Loucy (cell line): ENCODE measurements at regions not wholly inside any gene's neighbourhood (a gene's known extent, or its start where the extent isn't known, plus 50 kb on each side); places are given as distances from the start of the nearest gene placed in this dataset.

ENCODE experiments used
- H2AFZ ChIP-seq: fragments of 200-600 bp; sonication (generic); 2 replicates; pipeline ENCODE4 v1.6.0; 2016; ENCODE audit warnings: antibody characterized with exemption, mild to moderate bottlenecking, low read length, moderate library complexity
- H3F3A ChIP-seq: fragments of 200-600 bp; 2 replicates; pipeline ENCODE4 v1.6.0; 2016; ENCODE audit warnings: antibody characterized with exemption, low read depth, mild to moderate bottlenecking
- H3K27me3 ChIP-seq: fragments of 200-600 bp; sonication (generic); 2 replicates; pipeline ENCODE4 v1.6.1; 2014; ENCODE audit warnings: low read length, mild to moderate bottlenecking; ENCODE audit not compliant: insufficient read depth, poor library complexity, severe bottlenecking
- H3K36me3 ChIP-seq: fragments of 200-600 bp; sonication (generic); 2 replicates; pipeline ENCODE4 v1.6.1; 2016; ENCODE audit warnings: low read length; ENCODE audit not compliant: insufficient read depth
- H3K4me1 ChIP-seq: fragments of 200-600 bp; sonication (generic); 2 replicates; pipeline ENCODE4 v1.5.1; 2014; ENCODE audit warnings: low read length, mild to moderate bottlenecking; ENCODE audit not compliant: insufficient read depth, poor library complexity, severe bottlenecking
- H3K4me2 ChIP-seq: fragments of 200-600 bp; sonication (generic); 2 replicates; pipeline ENCODE4 v1.6.0; 2014; ENCODE audit warnings: antibody characterized with exemption, low read length, low read depth, mild to moderate bottlenecking; ENCODE audit not compliant: poor library complexity, severe bottlenecking
- H3K4me3 ChIP-seq: fragments of 200-600 bp; sonication (generic); 2 replicates; pipeline ENCODE4 v1.5.1; 2014; ENCODE audit warnings: low read length, mild to moderate bottlenecking, mixed read lengths; ENCODE audit not compliant: poor library complexity, severe bottlenecking
- H3K79me2 ChIP-seq: fragments of 200-600 bp; sonication (generic); 2 replicates; pipeline ENCODE4 v1.6.1; 2014; ENCODE audit warnings: low read length; ENCODE audit not compliant: insufficient read depth
- H3K9ac ChIP-seq: fragments of 200-600 bp; sonication (generic); 2 replicates; pipeline ENCODE4 v1.6.0; 2014; ENCODE audit warnings: mild to moderate bottlenecking, low read depth, low read length, moderate library complexity; ENCODE audit not compliant: poor library complexity, severe bottlenecking
- H3K9me2 ChIP-seq: fragments of 200-600 bp; sonication (generic); replicated peaks from 2 replicates; pipeline ENCODE4 v1.6.1; 2016; ENCODE audit warnings: low read depth, low read length, mixed read lengths
- H3K9me3 ChIP-seq: fragments of 200-600 bp; sonication (generic); 2 replicates; pipeline ENCODE4 v1.6.1; 2014; ENCODE audit warnings: mild to moderate bottlenecking, antibody characterized with exemption, low read length, low read depth; ENCODE audit not compliant: insufficient read depth
- H4K20me1 ChIP-seq: fragments of 200-600 bp; sonication (generic); 2 replicates; pipeline ENCODE4 v1.6.0; 2014; ENCODE audit warnings: antibody characterized with exemption, low read length, mild to moderate bottlenecking; ENCODE audit not compliant: insufficient read depth, poor library complexity, severe bottlenecking
- EZH2phosphoT487 ChIP-seq: fragments of 200-600 bp; IDR thresholded peaks from 2 replicates; pipeline ENCODE4 v1.6.1; 2018; ENCODE audit warnings: antibody characterized with exemption, mild to moderate bottlenecking, moderate library complexity, borderline replicate concordance
- TF ChIP-seq, protein P1 (sequence below): fragments of 200-600 bp; sonication (generic); conservative IDR thresholded peaks from 2 replicates; pipeline ENCODE4 v1.5.1; 2014; ENCODE audit warnings: mild to moderate bottlenecking, antibody characterized with exemption, low read length

DNA sequence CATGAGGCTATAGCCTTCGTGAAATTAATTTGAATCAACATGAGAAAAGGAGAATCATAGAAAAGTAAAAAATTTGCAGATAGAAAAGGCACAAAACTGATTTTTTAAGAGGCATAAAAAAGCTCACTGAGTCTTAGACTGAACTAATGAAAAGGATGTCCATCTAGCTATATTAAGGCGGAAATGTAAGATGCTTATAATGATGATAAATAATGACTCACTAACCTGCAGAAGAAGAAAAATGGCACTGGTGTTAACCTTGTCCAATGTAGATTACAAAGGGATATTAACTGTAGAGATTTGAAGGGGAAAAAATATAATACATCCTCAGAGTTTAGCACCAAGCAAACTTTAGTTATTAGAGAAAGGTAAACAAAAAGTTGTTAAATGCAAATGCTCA is 1098.0 kb upstream of the DDX18 start:
- H4K20me1 ChIP-seq, result no peaks in the 10 kb centered on the region
- H3K36me3 ChIP-seq, result no peaks in the 10 kb centered on the region
- no peak overlapping the region for H3K4me3 ChIP-seq
- H3K27me3 ChIP-seq, result no peaks in the 10 kb centered on the region
- TF ChIP-seq, protein P1, sequence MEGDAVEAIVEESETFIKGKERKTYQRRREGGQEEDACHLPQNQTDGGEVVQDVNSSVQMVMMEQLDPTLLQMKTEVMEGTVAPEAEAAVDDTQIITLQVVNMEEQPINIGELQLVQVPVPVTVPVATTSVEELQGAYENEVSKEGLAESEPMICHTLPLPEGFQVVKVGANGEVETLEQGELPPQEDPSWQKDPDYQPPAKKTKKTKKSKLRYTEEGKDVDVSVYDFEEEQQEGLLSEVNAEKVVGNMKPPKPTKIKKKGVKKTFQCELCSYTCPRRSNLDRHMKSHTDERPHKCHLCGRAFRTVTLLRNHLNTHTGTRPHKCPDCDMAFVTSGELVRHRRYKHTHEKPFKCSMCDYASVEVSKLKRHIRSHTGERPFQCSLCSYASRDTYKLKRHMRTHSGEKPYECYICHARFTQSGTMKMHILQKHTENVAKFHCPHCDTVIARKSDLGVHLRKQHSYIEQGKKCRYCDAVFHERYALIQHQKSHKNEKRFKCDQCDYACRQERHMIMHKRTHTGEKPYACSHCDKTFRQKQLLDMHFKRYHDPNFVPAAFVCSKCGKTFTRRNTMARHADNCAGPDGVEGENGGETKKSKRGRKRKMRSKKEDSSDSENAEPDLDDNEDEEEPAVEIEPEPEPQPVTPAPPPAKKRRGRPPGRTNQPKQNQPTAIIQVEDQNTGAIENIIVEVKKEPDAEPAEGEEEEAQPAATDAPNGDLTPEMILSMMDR, result no peak
- no peak for TF ChIP-seq EZH2phosphoT487
- no peak overlapping the region for H3K4me2 ChIP-seq
- H3K9ac ChIP-seq, result no peak overlapping the region
- no peaks in the 10 kb centered on the region for H3K4me1 ChIP-seq
- H3K9me3 ChIP-seq, result no peaks in the 10 kb centered on the region; the same call in 1 of the 2 replicates
- H2AFZ ChIP-seq, result no peak overlapping the region
- H3K9me2 ChIP-seq, result no peaks in the 10 kb centered on the region
- H3F3A ChIP-seq, result no peaks in the 10 kb centered on the region
- no peaks in the 10 kb centered on the region for H3K79me2 ChIP-seq

DNA sequence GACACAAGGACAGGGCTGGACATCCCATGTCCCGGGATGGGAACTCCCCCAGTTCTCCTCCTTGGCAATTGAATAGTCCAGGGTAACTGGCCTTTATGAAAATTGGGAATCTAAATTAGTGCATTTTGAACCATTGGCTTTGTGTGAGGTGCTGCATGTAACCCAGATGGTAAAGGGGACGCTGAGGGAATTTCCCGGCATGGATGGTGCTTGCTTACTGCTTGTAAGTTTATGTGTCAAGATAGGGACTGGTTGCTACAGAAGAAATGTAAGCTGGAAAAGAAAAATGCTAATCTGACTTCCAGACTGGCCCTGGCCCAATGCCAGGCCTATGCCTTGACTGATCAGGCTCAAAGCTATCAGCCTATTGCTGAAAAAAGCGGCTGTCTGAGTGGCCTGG is 1096.7 kb upstream of the DDX18 start:
- no peak for TF ChIP-seq EZH2phosphoT487
- TF ChIP-seq, protein P1, result no peak
- Histone ChIP-seq H3F3A (no peaks in the 10 kb centered on the region), H3K79me2 (no peaks in the 10 kb centered on the region), H3K9ac (no peak overlapping the region), H3K27me3 (no peaks in the 10 kb centered on the region), H4K20me1 (no peaks in the 10 kb centered on the region), H3K9me3 (no peaks in the 10 kb centered on the region; the same call in 1 of the 2 replicates), H3K4me3 (no peak overlapping the region), H3K4me1 (no peaks in the 10 kb centered on the region), H3K36me3 (no peaks in the 10 kb centered on the region), H2AFZ (no peak overlapping the region), H3K4me2 (no peak overlapping the region), H3K9me2 (no peaks in the 10 kb centered on the region)

DNA sequence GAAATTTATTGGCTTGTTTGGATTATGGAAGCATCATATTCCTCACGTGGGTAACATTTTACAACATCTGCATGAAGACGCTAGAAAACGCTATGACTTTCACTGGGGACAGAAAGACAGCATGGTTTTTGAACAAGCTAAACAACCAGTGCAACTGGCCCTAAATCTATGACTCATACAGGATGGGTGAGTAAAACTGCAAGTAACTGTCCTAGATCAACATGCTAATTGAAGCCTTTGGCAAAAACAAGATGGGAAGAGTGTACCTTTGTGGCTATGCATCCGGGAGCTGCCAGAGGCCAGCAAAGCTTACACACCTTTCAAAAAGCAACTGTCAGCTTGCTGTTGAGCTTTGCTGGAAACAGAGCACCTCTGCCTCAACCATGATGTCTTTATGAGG is 1096.0 kb upstream of the DDX18 start:
- TF ChIP-seq EZH2phosphoT487, result no peak
- TF ChIP-seq, protein P1, result no peak
- Histone ChIP-seq H3K9me3 (no peaks in the 10 kb centered on the region; the same call in 1 of the 2 replicates), H3K4me3 (no peak overlapping the region), H4K20me1 (no peaks in the 10 kb centered on the region), H3F3A (no peaks in the 10 kb centered on the region), H2AFZ (no peak overlapping the region), H3K79me2 (no peaks in the 10 kb centered on the region), H3K36me3 (no peaks in the 10 kb centered on the region), H3K4me2 (no peak overlapping the region), H3K9me2 (no peaks in the 10 kb centered on the region), H3K27me3 (no peaks in the 10 kb centered on the region), H3K9ac (no peak overlapping the region), H3K4me1 (no peaks in the 10 kb centered on the region)
